ENCODE measurements at regions not wholly inside any gene's neighbourhood (a gene's known extent, or its start where the extent isn't known, plus 50 kb on each side); places are given as distances from the start of the nearest gene placed in this dataset.

DNA sequence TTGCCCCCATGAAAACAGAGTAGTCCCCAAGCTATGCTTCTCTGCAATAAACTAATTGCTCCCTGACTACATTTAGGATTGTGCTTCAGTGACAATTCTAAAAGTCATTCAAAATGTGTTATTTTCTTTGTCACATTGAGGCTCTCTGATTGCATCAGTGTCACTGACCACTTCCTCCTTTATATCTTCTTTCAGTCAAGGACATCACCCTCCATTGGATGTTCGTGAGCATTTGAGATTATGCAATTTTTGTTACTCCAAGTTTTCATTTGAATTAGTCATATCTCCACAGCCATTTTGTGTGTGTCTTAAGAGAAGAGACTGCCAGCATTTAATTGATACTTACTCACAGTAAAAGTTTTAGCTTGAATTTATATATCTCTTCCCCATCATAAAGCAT, 780.8 kb upstream of the GCFC2 start:
- TF ChIP-seq, protein P1, sequence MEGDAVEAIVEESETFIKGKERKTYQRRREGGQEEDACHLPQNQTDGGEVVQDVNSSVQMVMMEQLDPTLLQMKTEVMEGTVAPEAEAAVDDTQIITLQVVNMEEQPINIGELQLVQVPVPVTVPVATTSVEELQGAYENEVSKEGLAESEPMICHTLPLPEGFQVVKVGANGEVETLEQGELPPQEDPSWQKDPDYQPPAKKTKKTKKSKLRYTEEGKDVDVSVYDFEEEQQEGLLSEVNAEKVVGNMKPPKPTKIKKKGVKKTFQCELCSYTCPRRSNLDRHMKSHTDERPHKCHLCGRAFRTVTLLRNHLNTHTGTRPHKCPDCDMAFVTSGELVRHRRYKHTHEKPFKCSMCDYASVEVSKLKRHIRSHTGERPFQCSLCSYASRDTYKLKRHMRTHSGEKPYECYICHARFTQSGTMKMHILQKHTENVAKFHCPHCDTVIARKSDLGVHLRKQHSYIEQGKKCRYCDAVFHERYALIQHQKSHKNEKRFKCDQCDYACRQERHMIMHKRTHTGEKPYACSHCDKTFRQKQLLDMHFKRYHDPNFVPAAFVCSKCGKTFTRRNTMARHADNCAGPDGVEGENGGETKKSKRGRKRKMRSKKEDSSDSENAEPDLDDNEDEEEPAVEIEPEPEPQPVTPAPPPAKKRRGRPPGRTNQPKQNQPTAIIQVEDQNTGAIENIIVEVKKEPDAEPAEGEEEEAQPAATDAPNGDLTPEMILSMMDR (IDR thresholded peaks at IDR 0.05; ENCODE audit: extremely low read depth in 1 of 2, insufficient read depth in 1 of 2, low read depth in 1 of 2, low read length in 2 of 2) = no peak
- TF ChIP-seq GATA2 (IDR thresholded peaks at IDR 0.05; ENCODE audit: insufficient read depth, insufficient read length, low read depth, low read length) = no peak

All from endothelial cell of umbilical vein (primary cell).